GM21786 (cell line): ENCODE measurements at regions not wholly inside any gene's neighbourhood (a gene's known extent, or its start where the extent isn't known, plus 50 kb on each side); places are given as distances from the start of the nearest gene placed in this dataset.

Experiments used
- ATAC-seq: cut with Tn5 transposase; IDR thresholded peaks from one replicate; pipeline ENCODE4 v1.9.1; 2021; ENCODE audit not compliant: unreplicated experiment

DNA sequence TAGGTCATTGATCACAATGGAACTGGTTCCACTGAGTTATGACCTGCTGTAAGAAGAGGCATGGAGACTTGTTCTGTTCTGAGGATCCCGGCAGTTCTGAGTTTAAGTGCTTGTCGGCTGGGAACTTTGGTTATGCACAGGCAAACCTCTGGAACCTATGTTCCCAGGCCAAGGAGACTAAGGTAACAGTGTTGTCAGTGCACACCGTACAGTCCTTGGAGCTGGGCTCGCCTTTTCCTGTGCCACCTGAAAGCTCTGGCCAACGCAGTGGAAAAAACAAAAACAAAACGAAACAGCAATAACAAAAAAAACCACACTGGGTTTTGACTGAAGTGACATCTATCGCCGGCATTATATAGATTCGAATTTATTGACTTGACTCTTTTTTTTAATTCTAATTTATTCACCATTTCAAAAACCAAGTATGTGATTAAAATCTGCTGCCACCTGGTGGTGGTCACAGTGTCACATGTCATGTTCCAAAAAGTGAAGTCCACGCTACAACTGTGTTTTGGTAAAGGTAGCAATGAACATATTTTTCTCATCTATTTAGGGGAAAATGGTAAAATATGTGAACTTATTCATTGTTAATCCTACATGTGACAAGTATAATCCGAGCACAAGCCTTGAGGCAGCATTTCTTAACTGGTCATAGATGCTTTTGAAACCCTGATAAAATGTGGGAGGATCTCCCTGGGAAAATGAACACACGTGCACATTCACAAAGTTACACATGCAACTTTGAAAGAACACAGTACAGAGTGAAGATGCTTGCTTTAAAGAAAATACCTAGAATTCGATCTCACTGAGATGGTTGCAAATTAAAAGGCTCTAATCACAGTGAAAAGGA, 113.8 kb upstream of the PPP2R2D start:
- no peak for ATAC-seq

DNA sequence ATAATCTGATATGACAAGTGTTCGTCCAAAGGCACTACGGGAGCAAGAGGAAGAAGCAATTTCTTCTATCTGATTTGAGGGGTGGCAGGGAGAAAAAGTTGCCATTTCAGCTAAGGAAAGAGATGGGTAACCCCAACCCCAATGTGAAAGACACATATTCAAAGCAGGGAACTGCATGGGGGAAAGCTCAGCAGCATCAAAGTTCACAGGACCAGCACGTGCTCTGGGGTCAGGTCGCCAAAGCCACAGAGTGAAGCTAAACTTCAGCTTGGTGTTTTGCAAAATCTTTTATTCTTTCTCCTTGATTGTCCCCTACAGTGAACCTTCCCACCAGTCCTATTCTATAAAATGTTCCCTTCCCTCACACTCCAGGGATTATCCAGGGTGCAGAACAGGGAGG, 112.8 kb upstream of the PPP2R2D start:
- no peak for ATAC-seq

DNA sequence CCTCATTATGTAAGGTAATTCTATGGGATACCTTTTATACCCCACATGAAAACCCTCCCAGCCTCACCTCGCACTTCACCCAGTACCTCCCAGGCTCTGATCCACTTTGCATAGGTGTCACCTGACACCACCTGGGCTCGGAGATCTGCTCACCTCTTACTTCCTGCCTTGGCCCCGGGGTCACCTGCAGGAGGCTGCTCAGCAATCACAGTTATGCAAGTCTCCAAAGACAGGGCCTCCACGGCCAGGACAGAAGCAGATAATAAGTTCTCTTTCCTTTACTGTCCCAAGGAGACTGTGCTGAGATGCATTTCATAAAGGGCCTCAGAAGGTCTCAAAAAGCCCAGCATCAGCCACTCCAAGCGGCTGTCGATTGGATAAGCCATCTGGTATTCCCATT, 112.4 kb upstream of the PPP2R2D start:
- no peak for ATAC-seq

DNA sequence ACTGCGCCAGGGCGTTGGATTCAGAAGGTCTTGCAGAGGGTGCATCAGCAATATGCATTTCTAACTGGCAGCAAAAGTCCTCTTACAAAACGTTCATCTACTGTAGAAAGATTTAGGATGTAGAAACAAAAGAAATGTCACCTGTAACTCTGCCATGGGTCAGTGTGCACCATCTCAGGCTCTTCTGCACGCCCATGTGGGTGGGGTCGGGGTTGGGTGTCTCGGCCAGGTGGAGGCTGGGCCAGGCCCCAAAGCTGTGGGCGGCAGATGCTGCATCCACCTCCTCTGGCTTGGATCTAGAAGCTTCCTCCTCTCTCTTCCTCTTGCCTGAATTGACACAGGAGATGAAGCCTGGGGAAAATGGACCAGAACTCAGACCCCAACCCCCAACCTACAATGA, 111.3 kb upstream of the PPP2R2D start:
- ATAC-seq = no peak

DNA sequence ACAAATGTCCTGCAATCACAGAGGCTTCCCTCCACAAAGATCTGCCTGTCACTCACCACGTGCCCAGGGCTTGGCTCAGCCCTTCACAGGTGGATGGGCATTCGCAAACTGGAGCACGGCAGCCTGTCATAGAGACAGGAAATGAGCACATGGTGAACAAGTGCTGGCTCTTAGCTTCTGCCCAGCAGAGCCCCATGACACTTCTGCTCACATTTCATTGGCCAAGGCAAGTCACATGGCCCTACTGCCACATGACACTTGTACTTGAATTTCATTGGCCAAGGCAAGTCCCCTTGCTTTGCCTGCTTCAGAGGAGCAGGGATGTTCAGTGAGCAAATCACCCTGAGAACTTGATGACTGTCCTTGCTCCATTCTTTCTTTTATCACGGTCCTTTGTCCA, 110.8 kb upstream of the PPP2R2D start:
- no peak for ATAC-seq

DNA sequence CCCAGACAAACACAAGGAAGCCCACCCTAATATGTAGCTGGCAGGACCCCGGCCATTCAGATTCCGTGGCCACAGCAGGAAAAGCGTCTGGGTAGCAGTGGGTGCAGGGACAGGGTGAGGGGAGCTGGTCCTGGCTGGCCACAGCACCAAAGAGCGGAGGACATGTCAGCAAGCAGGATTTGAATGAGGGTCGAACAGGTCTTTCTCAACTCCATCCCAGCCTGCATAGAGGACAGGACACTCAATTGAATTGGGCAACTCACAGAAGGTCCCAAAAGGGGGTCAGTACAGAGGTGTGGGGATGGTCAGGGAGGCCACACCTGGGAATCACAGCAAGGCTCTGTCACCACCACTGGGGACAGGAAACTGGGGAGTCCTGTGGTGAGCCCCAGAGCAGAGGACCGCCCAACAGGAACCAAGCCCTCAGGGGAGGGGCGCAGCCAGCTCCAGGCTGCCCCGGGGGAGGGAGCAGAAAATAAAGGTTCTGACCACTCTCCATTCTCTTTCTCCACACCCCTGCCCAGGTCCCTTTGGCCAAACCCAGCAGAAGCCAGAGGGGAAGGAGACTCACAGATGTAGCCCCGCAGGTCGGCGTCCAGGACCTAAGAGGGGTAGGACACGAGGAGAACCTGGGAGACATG, 108.7 kb upstream of the PPP2R2D start:
- no peak for ATAC-seq

DNA sequence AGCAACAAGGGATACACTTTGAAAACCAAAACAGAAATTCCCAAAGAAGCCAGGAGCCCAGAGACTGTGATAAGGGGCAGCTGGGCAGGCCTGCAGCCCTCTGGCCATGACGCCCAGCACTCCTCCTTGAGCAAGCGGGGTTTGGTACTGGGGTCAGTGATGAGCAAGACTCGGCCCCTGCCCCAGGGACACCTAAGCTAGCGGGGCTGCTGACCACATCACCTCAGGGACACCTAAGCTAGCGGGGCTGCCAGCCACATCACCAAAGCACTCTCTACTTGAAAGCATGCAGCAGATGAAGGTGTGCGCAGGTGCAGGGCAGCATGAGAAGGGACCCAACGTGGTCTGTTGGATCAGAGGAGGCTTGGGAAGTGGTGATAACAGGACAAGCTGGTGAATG, 108.0 kb upstream of the PPP2R2D start:
- no peak for ATAC-seq

DNA sequence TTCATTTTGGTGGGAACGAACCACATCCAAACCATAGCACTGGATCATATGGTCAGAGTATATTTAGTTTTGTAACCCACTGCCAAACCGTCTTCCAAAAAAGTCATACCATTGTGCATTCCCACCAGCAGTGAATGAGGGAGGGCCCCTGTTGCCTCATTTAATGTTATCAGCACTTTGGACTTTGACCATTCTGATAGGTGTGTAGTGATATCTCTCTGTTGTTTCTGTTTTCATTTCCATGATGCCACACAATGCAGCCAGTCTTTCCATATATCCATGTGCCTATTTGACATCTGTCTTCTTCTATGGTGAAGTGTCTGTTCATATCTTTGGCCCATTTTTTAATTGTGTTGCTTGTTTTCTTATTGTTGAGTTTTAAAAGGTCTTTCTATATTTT, 105.0 kb upstream of the PPP2R2D start:
- ATAC-seq = no peak

DNA sequence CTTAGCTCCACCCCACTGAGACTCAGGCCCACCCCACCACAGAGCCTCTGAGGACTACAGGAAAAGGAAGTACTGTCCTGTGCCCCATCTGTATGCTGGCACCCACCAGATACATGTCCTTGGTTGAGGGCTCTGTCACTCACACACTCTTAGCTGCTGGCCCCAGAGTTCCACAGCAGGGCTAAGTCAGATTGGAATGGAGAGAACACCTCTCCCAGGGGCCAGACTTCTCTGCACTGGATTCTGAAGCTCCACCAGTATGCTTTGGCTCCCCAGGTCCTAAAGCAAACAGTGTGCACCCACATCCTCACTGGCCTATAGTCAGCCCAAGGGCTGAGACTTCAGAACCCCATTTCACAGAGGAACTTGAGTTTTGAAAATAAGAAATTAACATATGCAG, 103.2 kb upstream of the PPP2R2D start:
- no peak for ATAC-seq

DNA sequence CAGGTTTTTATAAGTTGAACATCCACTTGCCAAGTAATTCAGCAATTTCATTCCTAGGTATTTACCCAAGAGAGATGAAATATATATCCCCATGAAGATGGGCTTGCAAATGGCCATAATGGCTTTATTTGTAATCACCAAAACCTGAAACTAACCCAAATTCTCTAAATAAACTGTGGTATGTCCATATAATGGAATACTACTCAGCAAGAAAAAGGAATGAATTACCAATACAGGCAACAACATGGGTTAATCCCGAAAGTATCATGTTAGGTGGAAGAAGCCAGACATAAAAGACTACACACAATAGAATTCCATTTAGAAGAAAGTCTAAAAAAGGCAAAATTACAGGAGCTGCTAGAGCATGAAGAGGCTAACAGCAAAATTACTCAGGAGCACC, 101.4 kb upstream of the PPP2R2D start:
- no peak for ATAC-seq

DNA sequence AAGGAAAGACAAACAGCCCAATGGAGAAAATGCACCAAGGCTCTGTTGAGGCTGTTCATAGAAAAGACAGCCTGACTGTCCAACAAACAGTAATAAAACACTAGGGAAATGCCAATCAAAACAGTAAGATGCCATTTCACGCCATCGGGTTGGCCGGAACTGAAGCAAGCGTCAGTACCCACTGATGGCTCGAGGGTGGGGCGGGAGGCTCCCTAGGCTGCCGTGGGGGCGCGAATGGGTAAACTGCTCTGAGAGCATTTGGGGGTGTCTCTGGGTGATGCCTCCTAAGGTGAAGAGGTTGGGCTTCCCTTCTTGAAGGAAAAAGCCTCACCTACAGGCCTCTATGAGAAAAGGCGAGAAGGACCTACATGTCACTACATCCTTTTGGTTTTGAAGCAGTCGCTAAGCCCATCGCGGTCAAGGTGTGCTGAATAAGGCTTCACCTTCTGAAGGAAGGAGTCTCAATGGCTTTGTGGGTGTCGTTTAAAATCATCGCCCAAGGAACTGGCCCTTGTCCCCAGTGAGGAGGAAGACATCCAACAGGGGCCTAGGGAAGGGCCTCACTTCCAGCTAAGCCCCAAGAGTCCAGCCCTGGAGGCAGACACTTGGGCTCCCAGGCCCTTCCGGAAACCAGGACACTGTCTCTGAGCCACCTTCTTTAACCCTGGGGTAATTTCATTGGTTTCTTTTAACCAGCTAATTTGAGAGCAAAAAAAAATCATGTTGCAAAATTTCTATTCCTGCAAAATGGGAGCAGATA, 98.5 kb upstream of the PPP2R2D start:
- no peak for ATAC-seq

DNA sequence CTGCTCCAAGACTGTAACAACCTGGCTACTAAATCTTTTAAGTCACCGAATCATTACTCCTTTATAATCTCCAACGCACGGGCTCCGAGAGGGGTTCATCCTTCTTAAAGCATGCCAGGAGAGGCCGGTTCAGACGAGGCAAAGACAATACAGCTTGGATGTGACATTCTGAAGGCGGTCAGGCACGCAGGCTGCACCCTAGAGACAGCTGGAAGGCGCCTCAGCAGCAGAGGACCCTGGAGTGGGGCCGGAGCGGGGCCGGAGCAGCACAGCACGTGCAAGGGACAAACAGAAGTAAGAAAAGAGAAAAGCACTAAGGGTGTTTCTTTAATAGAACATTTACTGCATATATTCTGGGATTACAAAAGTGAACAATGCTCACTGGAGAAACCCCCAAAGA, 97.8 kb upstream of the PPP2R2D start:
- no peak for ATAC-seq

DNA sequence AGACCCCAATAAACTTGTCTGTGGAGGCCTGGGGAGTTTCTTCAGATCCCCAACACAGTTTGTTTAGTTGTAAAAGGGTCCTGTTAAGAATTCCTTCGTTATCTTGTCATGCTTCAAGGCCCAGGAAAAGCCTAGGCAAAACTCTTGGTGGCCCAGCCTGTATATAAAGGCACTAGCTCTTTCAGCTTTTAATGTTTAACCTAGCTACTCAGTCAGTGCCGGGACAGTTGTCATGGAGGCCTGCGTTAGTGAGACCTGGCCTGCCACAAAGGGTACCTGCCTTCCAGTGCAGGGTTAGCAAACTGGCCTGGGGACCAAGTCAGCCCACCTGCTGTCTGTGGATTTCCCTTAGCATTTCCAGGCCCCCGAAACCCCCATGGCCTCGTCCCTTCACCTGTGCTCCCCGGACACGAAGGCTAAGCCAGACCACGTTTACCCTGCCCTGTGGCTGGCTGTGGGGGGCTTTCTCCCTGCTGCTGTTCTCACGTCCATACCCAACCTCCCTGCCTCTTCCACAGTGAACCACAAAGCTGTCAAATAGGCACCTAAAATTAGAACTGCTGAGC, 96.9 kb upstream of the PPP2R2D start:
- no peak for ATAC-seq

DNA sequence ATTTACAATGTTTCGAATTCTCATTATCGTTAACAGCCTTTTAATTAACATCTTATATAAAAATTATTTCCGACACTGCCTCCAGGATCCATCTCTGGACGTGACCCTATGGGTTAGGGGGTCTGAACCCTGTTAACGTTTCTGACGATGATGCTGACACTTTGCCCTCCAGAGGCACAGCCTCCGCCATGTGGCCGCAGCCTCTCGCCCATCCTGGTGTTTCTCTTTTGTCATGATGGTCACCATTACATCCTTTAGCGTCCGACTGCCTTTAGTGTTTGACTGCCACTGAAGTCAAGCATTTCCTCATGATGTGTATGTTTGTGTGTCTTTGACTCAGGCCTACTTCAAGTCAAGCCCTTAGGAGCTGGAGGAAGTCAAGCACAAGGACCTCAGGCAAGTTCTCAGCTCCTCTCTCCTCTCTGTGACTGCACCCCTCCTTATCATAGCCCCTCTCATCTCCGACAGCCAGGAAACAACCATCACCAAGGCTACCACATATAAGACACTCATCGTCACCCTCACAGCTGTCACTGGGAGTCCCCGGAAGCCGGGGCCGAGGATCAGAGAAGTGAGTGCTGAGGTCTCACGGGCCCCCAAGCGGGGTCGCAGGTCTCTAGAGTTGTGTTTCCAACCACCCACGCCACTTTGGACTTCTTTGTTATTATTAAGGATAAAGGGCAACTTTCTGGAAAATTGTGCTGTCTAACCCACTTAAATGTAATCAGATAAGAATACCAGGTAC, 96.1 kb upstream of the PPP2R2D start:
- no peak for ATAC-seq

DNA sequence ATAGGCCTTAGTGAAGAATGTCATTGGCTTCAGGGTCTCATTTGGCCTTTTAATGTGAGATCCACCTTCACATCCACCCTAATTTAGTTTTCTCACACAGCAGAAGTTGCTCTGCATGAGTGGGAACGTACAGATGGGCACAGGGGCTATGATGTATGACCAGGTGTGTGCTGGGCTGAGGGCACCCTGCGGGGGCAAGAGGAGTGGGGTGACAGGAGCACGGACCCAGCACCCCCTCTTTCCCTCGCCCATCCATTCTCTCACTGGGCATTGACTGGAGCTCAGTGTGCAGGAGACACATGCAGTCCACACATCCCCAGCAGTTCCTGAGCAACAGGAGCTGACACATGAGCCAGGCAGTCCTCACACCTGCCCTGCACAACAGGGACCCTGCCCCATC, 95.1 kb upstream of the PPP2R2D start:
- ATAC-seq = no peak

DNA sequence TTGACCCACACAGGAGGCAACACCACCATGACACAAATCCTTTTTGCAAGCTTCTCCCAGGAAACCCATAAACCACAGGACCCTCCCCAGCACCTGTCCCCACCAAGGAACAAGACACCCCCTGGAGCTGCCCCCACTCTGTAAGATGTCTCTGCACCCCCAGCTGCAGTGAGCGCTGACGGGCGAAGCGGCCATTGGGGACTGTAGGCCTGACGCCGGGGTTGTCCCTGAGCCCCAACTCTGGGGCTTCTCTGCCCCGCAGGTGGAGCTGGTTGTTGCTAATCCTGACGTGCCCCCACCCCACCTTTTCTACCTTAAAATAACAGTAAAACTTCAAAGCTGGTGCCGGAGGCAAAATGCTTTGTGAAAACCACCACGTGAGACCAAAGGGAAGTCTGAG, 94.7 kb upstream of the PPP2R2D start:
- no peak for ATAC-seq

DNA sequence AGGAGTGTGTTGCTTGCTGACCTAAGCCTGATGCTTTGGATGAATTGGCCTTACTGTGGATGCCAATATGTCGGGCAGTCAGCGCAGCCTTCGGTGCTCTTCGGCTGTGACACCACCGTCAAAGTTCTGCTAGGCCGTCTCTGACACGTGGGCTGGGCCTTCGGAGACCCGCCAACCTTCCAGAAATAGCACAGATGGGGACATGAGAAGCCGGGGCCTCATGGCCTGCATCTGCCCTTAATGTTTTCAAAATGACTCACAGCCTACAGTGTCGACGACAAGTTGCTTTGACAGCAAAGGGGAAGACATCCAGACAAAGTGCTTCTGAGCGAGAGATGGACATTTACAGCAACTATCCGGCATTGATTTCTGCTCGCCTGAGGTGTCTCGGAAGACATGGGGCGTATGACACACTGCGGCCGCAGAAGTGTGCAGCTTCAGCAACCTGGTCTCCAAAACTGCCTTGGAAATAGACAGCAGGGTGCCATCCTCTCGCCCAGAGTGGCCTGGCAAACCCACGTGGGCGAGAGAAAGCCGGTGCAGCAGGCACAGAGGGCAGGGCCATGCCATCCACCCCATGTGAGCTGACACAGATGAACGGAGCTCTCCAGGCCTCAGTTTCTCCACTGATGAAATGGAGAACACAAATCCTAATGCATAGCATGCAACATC, 94.0 kb upstream of the PPP2R2D start:
- ATAC-seq = no peak

DNA sequence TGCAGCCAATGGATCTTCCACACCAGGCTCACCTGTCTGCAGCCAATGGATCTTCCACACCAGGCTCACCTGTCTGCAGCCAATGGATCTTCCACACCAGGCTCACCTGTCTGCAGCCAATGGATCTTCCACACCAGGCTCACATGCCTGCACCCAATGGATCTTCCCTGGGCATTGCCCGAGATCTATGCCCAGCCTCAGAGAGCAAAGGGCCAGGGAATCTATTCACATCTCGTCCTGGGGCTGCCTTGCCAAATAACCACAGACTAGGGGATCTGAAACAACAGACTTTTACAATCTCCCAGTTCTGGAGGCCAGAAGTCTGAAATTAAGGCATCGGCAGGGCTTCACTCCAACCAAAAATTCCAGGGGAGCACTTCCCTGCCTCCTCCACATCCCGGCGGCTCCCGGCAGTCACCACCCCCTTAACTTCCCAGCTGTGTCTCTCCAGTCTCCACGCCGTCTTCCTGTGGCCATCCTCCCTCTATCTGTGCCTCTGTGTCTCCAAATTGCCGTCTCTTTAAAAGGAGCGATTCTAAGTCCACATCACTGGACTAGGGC, 92.4 kb upstream of the PPP2R2D start:
- no peak for ATAC-seq

DNA sequence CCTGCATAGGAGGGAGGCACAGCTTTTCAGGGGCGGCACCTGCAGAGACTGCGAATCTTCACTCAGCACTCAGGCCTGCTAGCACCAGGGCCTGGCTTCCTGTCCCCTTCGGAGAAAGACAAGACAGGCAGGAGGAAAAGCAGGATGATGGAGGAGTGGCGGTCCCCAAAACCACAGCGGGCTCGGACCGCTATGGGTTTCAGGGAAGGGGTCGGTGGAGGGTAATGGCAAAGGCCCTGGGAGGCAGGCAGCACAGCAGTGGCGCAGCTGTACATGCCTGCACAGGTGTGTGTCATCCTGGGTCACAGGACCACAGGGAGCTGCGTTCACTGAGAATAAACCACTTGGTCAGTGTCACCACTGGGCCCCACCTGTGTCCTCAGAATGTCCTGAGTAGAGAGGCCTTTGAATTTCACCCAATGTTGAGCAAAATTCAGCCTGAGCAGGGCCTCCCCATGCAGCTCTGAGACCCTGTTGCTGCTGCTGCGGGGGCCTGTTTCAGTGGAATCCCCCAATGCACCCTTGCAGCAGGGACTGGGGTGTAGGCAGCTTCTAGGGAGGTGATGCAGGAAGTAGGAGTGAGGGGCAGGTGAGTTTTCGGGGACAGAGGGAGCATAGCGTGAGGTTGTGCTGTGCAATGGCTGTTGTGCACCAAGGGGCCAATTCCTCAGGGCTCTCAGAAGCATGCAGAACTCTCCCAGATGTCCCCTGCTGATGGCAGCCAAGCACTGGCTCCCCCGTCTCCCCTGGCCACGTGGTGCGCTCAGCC, 90.6 kb upstream of the PPP2R2D start:
- no peak for ATAC-seq
